ENCODE measurements at regions not wholly inside any gene's neighbourhood (a gene's known extent, or its start where the extent isn't known, plus 50 kb on each side); places are given as distances from the start of the nearest gene placed in this dataset.

DNA sequence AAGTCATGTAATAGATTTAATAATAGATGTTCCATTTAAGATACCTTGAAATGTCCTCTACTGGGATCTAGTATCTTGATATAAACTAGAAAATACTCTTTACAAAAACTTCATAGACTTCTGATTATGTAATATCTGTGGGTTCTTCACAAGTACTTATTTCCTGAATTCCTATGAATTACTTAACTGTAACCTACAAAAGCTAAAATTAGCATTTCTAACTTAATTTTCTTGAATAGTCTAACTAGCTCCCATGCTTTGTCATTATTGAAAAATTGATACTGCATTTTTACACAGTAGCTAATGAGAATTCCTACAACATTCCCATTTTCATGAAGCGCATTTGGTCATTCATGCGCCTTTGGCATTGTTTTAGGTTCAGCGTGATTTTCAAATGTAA lies 1828.2 kb downstream of the MAT2B start:
- TF ChIP-seq, protein P1, sequence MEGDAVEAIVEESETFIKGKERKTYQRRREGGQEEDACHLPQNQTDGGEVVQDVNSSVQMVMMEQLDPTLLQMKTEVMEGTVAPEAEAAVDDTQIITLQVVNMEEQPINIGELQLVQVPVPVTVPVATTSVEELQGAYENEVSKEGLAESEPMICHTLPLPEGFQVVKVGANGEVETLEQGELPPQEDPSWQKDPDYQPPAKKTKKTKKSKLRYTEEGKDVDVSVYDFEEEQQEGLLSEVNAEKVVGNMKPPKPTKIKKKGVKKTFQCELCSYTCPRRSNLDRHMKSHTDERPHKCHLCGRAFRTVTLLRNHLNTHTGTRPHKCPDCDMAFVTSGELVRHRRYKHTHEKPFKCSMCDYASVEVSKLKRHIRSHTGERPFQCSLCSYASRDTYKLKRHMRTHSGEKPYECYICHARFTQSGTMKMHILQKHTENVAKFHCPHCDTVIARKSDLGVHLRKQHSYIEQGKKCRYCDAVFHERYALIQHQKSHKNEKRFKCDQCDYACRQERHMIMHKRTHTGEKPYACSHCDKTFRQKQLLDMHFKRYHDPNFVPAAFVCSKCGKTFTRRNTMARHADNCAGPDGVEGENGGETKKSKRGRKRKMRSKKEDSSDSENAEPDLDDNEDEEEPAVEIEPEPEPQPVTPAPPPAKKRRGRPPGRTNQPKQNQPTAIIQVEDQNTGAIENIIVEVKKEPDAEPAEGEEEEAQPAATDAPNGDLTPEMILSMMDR (IDR thresholded peaks at IDR 0.05) = no peak
- no peak for TF ChIP-seq ZFX (IDR thresholded peaks at IDR 0.05; ENCODE audit: borderline replicate concordance)
